RKO (cell line): ENCODE measurements at regions not wholly inside any gene's neighbourhood (a gene's known extent, or its start where the extent isn't known, plus 50 kb on each side); places are given as distances from the start of the nearest gene placed in this dataset.
"Not testable (repeated sequence)": the region's sequence is repeated elsewhere in the genome, so short reads cannot be mapped to it uniquely, and the experiment has no call there.

Experiments used
- DNase-seq: peaks from one replicate; pipeline ENCODE4 v3.0.0-alpha.2; 2016; ENCODE audit warnings: low spot score

- peak; percentile 24 for DNase-seq
These were observed 300.6 kb downstream of the SATB1 start for GRCh38 chr3:18124501-18124900.

GRCh38 chr3:18122264-18122663 is 302.9 kb downstream of the SATB1 start:
- no peak for DNase-seq

- DNase-seq = no peak
These were observed 304.1 kb downstream of the SATB1 start for GRCh38 chr3:18121020-18121419.

GRCh38 chr3:18119866-18120265 is 305.3 kb downstream of the SATB1 start:
- DNase-seq = no peak

GRCh38 chr3:18114894-18115293 is 310.2 kb downstream of the SATB1 start:
- no peak for DNase-seq

GRCh38 chr3:18113417-18113816 is 311.7 kb downstream of the SATB1 start:
- DNase-seq = no peak

GRCh38 chr3:18112674-18113375 is 312.3 kb downstream of the SATB1 start:
- DNase-seq = no peak

- DNase-seq = no peak
These were observed 313.3 kb downstream of the SATB1 start for GRCh38 chr3:18111796-18112232.

- DNase-seq = no peak
These were observed 321.5 kb downstream of the SATB1 start for GRCh38 chr3:18103591-18103990.

- DNase-seq = no peak
These were observed 325.0 kb downstream of the SATB1 start for GRCh38 chr3:18100121-18100520.

- DNase-seq = no peak
These were observed 325.5 kb downstream of the SATB1 start for GRCh38 chr3:18099611-18100010.

GRCh38 chr3:18098960-18099587 is 326.1 kb downstream of the SATB1 start:
- DNase-seq = peak; percentile 91

GRCh38 chr3:18097989-18098388 is 327.1 kb downstream of the SATB1 start:
- DNase-seq = no peak

- no peak for DNase-seq
These were observed 327.7 kb downstream of the SATB1 start for GRCh38 chr3:18097473-18097872.

- DNase-seq = no peak
These were observed 332.4 kb downstream of the SATB1 start for GRCh38 chr3:18092726-18093125.

- no peak for DNase-seq
These were observed 334.8 kb downstream of the SATB1 start for GRCh38 chr3:18090377-18090776.

- DNase-seq = no peak
These were observed 337.2 kb downstream of the SATB1 start for GRCh38 chr3:18087988-18088387.

- no peak for DNase-seq
These were observed 338.4 kb downstream of the SATB1 start for GRCh38 chr3:18086760-18087159.

GRCh38 chr3:18086078-18086477 is 339.1 kb downstream of the SATB1 start:
- DNase-seq = no peak

GRCh38 chr3:18085429-18085828 is 339.7 kb downstream of the SATB1 start:
- no peak for DNase-seq

- not testable (repeated sequence) for DNase-seq
These were observed 340.8 kb upstream of the TBC1D5 start for GRCh38 chr3:18083273-18083590.

- no peak for DNase-seq
These were observed 340.3 kb upstream of the TBC1D5 start for GRCh38 chr3:18082551-18083272.

GRCh38 chr3:18080198-18080689 is 337.8 kb upstream of the TBC1D5 start:
- DNase-seq = no peak
